ENCODE measurements at regions not wholly inside any gene's neighbourhood (a gene's known extent, or its start where the extent isn't known, plus 50 kb on each side); places are given as distances from the start of the nearest gene placed in this dataset.
"Not testable (repeated sequence)": the region's sequence is repeated elsewhere in the genome, so short reads cannot be mapped to it uniquely, and the experiment has no call there.

GRCh38 chr3:174336784-174337183 is 522.4 kb upstream of the NAALADL2 start:
- no peak for DNase-seq (ENCODE audit: low read depth in 2 of 2)

DNA sequence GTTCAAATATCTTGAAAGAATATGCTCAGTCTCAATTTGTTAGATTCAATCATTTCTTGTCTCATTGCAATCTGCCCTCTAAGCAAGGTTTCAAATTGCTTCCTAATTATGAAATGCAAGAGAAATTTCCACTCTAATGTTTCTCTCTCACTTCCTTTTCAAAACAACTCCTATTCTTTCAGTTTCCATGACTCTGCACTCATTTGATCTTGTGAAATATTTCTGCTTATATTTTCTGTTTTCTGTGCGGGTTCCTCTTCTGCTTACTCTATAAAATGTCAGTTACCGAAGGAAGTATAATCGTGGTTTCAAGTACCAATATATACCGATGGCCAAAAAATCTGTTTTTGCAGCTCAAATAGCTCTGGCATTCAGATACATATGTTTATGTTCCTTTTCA is 521.9 kb upstream of the NAALADL2 start:
- DNase-seq (ENCODE audit: low read depth in 2 of 2): no peak

DNA sequence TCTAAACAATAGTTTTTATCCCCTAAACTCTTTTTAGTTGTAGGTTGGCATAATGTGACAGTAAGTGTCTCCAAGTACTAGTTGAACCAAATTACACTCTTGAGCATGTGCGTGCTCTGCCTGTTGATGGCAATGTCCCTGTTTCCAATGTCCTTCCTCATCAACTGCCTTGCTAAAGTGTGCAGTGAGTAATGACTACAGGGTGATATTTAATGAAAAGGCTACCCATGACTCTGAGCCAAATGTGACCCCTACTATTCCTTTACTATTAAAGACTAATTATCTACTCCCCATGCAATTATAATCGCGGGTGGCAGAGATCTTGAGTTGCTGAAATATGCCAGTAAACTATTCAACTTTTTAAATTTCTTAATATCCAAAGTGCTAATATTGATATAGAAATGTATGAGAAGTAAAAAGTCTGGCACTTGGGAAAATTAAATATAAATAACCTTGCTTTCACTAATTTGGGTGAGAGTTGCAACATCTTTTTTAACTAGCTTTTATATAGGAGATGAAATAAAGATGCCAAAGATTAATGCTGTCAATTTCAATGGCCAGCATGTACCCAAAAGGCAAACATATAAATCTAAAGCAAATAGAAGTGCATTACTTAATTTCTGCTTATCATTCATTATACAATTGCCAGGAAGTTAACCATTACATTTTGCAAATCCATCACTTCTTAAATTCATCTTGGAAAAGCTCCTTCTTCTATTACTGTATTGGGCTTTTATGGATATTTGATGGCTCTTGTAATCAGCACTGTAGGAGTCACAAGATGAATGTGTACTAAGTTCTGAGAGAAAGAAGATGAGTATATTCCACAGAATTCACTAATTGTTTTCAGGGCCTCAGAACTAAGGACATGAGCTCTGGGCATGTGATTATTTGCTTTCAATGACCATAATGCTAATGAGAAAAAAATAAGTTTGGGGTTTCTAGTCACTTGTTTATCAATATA is 518.2 kb upstream of the NAALADL2 start:
- DNase-seq (ENCODE audit: low read depth in 2 of 2): no peak

DNA sequence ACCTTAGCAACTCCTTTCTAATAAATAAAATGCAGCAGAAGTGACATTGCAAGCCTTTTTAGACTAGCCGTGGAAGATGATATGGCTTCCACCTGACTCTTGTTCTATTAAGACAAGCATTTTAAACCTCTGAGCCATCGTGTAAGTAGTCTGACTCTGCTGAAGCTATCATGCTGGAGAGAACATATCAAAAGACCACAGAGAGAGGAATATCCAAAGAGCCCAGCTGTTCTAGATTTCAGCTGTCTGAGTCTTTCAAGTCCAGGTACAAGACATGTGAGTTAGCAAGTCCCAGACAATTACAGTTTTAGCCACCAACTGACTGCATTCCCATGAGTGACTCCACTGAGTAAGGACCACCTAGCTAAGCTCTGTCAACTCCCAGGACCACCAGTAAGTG is 517.0 kb upstream of the NAALADL2 start:
- no peak for DNase-seq (ENCODE audit: low read depth in 2 of 2)

DNA sequence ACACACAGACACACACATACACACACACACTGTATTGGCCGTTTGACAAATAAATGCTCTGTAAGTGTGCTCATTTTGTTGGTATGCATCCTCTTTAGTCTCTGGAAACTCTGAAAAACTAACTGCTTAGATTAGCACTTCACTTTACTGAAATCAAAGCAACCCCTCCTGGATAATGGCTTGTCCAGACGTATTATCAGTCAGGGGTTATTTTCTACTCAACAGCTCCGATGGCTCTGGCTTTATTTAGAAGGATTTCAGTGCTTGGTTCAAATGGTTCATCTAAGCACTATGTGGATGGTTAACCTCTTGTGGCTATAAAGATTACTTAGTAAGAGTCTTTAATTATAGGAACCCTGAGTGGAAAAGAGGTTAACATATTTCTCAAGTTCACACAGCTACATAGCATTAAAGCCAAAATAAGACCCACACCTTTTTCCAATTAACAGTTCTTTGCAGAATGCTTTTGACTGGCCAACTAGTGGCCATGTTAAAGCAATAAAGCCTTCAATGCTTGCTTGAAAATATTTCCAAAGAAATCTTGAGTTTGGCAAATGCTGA is 516.1 kb upstream of the NAALADL2 start:
- DNase-seq (ENCODE audit: low read depth in 2 of 2): no peak

GRCh38 chr3:174346141-174346540 is 513.0 kb upstream of the NAALADL2 start:
- DNase-seq (ENCODE audit: low read depth in 2 of 2): no peak

- DNase-seq (ENCODE audit: low read depth in 2 of 2): no peak
These were observed 512.6 kb upstream of the NAALADL2 start for GRCh38 chr3:174346571-174346970.

DNA sequence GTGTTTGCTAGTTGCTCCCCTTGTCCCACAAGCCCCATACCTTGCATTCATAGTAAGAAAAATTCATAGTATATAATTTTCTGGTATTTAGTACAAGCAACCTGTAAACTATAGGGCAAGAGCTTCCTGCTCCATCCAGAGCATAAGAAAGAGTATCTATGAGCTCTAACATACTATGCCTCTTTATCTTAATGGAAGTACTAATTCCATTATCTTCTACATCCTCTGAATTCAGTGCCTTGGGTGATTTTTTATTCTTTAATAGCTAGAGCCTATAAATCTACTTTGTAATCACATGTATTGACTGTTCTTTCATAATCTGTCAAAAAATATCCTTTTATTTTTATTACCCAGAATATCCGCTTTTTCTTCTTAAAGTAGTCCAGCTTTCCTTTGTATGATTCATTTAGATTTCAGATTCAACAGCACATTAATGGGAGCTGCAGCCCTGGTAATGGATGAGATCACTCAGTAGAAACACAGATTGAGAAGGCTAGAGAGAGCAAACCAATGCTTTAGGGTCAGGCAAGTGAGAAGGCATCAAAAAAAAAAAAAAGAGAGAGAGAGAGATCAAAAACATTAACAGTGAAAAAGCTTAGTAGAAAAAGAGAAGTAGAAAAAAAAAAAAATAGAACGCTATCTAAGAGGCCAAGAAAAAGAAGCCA is 511.5 kb upstream of the NAALADL2 start:
- DNase-seq (ENCODE audit: low read depth in 2 of 2): no peak

DNA sequence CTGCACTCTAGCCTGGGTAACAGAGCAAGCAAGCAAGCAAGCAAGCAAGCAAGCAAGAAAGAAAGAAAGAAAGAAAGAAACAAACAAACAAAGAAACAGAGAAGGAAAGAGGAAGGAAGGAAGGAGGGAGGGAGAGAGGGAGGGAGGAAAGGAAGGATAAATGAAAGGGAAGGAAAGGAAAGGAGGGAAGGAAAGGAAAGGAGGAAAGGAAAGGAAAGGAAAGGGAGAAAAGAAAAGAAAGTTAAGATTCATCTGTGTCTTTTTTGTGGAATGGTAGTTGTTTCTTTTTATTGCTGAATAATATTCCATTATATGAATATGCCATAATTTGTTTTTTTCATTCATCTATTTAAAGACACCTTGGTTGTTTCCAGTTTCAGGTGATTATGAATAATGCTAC is 506.9 kb upstream of the NAALADL2 start:
- DNase-seq (ENCODE audit: low read depth in 2 of 2): no peak

- no peak for DNase-seq (ENCODE audit: low read depth in 2 of 2)
These were observed 503.6 kb upstream of the NAALADL2 start for GRCh38 chr3:174355505-174355904.

GRCh38 chr3:174356596-174356995 is 502.5 kb upstream of the NAALADL2 start:
- no peak for DNase-seq (ENCODE audit: low read depth in 2 of 2)

- DNase-seq (ENCODE audit: low read depth in 2 of 2): no peak
These were observed 500.9 kb upstream of the NAALADL2 start for GRCh38 chr3:174358252-174358651.

DNA sequence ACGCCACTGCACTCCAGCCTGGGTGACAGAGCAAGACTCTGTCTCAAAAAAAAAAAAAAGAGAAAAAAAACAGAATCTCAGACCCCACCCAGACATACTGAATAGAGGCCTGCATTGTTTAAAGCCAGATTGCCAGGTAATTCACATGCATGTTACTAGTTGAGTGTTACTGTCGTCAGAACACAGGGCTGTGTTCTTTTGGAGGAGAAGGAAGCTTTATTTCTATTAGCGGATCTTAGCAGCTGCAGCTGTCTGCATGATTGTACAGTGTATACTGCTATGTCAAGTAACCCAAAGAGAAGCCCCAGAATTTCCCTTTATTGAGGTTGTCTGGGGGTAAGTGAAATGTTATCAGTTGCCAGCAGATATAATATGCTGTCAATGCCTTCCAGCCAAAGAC is 496.6 kb upstream of the NAALADL2 start:
- no peak for DNase-seq (ENCODE audit: low read depth in 2 of 2)

- no peak for DNase-seq (ENCODE audit: low read depth in 2 of 2)
These were observed 495.9 kb upstream of the NAALADL2 start for GRCh38 chr3:174363256-174363655.

- no peak for DNase-seq (ENCODE audit: low read depth in 2 of 2)
These were observed 493.3 kb upstream of the NAALADL2 start for GRCh38 chr3:174365796-174366195.

DNA sequence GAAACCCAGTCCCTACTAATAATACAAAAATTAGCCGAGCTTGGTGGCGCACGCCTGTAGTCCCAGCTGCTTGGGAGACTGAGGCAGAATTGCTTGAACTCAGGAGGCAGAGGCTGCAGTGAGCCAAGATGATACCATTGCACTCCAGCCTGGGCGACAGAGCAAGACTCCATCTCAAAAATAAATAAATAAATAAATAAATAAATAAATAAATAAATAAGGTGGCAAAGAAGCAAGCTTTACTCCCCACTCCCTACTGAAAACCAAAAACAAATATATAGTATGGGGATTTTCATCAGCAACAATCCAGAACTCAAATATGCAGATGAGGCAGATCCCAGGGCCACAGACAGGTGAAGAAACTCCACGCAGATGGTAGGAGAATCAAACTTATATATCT is 492.2 kb upstream of the NAALADL2 start:
- not testable (repeated sequence) for DNase-seq (ENCODE audit: low read depth in 2 of 2)

- DNase-seq (ENCODE audit: low read depth in 2 of 2): no peak
These were observed 482.8 kb upstream of the NAALADL2 start for GRCh38 chr3:174376346-174376745.

- no peak for DNase-seq (ENCODE audit: low read depth in 2 of 2)
These were observed 482.0 kb upstream of the NAALADL2 start for GRCh38 chr3:174377096-174377495.

DNA sequence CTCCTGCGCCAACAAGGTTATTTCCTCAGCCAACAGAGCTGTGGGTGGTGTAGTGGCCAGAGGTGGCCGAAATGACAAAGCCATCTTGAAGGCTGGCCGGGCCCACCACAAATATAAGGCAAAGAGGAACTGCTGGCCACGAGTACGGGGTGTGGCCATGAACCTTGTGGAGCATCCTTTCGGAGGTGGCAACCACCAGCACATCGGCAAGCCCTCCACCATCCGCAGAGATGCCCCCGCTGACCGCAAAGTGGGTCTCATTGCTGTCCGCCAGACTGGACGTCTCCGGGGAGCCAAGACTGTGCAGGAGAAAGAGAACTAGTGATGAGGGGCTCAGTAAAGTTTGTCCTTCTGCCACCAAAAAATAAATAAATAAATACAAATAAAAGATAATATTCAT is 481.4 kb upstream of the NAALADL2 start:
- no peak for DNase-seq (ENCODE audit: low read depth in 2 of 2)

GRCh38 chr3:174382878-174383277 is 476.3 kb upstream of the NAALADL2 start:
- no peak for DNase-seq (ENCODE audit: low read depth in 2 of 2)

DNA sequence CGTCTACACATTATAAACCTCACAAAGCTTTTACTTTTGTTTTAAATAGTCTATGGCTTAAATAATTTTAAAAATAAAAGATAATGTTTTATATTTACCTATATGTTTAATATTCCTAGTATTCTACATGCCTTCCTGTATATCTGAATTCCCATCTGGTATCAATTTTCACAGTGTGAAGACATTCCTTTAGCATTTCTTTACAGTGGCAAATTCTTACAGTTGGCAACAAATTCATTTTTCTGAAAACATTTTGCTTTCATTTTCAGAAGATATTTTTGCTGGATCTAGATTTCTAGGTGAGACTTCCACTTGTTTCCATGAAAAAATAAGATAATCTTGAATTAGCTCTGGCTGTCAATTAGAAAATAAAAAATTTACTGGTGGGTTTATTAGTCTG is 471.4 kb upstream of the NAALADL2 start:
- no peak for DNase-seq (ENCODE audit: low read depth in 2 of 2)

GRCh38 chr3:174397848-174398247 is 461.3 kb upstream of the NAALADL2 start:
- DNase-seq (ENCODE audit: low read depth in 2 of 2): no peak

DNA sequence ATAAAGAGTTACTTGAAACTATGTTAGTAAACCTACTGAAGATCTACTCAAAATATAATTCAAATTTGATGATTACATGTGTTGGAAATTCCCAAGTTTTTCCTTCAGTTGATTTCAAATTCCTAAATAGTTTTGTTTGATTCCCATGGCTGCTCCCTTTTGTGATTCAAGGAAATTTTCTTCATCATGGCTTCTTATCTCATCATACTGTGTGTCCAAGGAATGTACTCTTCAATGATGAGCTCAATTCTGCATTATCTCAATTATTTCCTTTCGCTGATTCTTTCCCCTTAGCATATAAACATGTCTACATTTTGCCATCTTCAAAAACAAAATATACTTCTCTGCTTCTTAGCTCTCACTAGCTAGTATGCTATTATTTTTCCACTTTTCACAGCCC is 460.4 kb upstream of the NAALADL2 start:
- no peak for DNase-seq (ENCODE audit: low read depth in 2 of 2)
